SH-SY5Y (cell line): ENCODE measurements at regions not wholly inside any gene's neighbourhood (a gene's known extent, or its start where the extent isn't known, plus 50 kb on each side); places are given as distances from the start of the nearest gene placed in this dataset.

Experiments used
- GATA2 ChIP-seq: IDR thresholded peaks from 2 replicates; pipeline ENCODE4 v1.6.1; 2011; ENCODE audit warnings: mild to moderate bottlenecking, low read depth, low read length
- GATA3 ChIP-seq: IDR thresholded peaks from 2 replicates; pipeline ENCODE4 v1.6.1; 2011; ENCODE audit warnings: low read depth, mild to moderate bottlenecking, low read length, moderate library complexity

DNA sequence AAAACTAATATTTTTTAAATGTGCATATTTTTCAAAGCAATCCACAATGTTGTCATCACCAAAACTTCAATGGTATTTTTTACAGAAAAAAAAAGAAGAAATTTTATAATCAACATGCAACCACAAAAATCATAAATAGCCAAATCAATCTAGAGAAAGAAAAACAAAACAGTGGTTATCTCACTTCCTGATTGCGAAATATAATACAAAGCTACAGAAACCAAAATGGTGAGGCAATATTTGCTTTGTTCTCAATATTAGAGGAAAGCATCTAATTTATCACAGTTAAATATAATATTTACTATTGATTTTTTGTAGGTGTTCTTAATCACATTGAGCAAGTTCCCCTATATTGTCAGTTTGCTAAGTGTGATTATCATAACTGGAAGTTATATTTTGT lies 720.7 kb upstream of the ADGRB3 start:
- TF ChIP-seq GATA3 = no peak
- no peak for TF ChIP-seq GATA2
